Right kidney (tissue), 1 donor: ENCODE measurements at regions not wholly inside any gene's neighbourhood (a gene's known extent, or its start where the extent isn't known, plus 50 kb on each side); places are given as distances from the start of the nearest gene placed in this dataset.
"Not testable (repeated sequence)": the region's sequence is repeated elsewhere in the genome, so short reads cannot be mapped to it uniquely, and the experiment has no call there.

Experiments
- DNase-seq: peaks from one replicate; pipeline ENCODE4 v3.0.0-alpha.2; 2016

- no peak for DNase-seq
Measured at GRCh38 chr3:34066328-34066727, 267.9 kb downstream of the PDCD6IP start.

- DNase-seq = no peak
Measured at GRCh38 chr3:34066999-34067398, 268.6 kb downstream of the PDCD6IP start.

- no peak for DNase-seq
Measured at GRCh38 chr3:34067536-34068051, 269.2 kb downstream of the PDCD6IP start.

GRCh38 chr3:34068505-34068904 lies 270.1 kb downstream of the PDCD6IP start:
- DNase-seq = no peak

- no peak for DNase-seq
Measured at GRCh38 chr3:34070831-34071585, 272.6 kb downstream of the PDCD6IP start.

- no peak for DNase-seq
Measured at GRCh38 chr3:34072297-34072696, 273.9 kb downstream of the PDCD6IP start.

GRCh38 chr3:34073111-34073510 lies 274.7 kb downstream of the PDCD6IP start:
- DNase-seq = no peak

- DNase-seq = no peak
Measured at GRCh38 chr3:34073961-34074360, 275.5 kb downstream of the PDCD6IP start.

GRCh38 chr3:34075975-34076374 lies 277.5 kb downstream of the PDCD6IP start:
- no peak for DNase-seq

- peak; percentile 16 for DNase-seq
Measured at GRCh38 chr3:34077417-34078195, 279.2 kb downstream of the PDCD6IP start.

- no peak for DNase-seq
Measured at GRCh38 chr3:34078418-34078817, 280.0 kb downstream of the PDCD6IP start.

- not testable (repeated sequence) for DNase-seq
Measured at GRCh38 chr3:34079849-34080248, 281.4 kb downstream of the PDCD6IP start.

- not testable (repeated sequence) for DNase-seq
Measured at GRCh38 chr3:34090379-34090778, 291.9 kb downstream of the PDCD6IP start.

- no peak for DNase-seq
Measured at GRCh38 chr3:34090876-34091275, 292.4 kb downstream of the PDCD6IP start.

GRCh38 chr3:34094280-34094679 lies 295.9 kb downstream of the PDCD6IP start:
- not testable (repeated sequence) for DNase-seq

GRCh38 chr3:34102288-34102687 lies 303.9 kb downstream of the PDCD6IP start:
- no peak for DNase-seq

GRCh38 chr3:34106379-34106778 lies 307.9 kb downstream of the PDCD6IP start:
- no peak for DNase-seq

- peak; percentile 25 for DNase-seq
Measured at GRCh38 chr3:34106879-34107278, 308.4 kb downstream of the PDCD6IP start.

GRCh38 chr3:34107669-34108068 lies 309.2 kb downstream of the PDCD6IP start:
- DNase-seq = no peak

- no peak for DNase-seq
Measured at GRCh38 chr3:34109021-34109420, 310.6 kb downstream of the PDCD6IP start.

- DNase-seq = no peak
Measured at GRCh38 chr3:34109846-34110245, 311.4 kb downstream of the PDCD6IP start.

GRCh38 chr3:34111361-34111760 lies 312.9 kb downstream of the PDCD6IP start:
- DNase-seq = no peak

GRCh38 chr3:34112261-34112660 lies 313.8 kb downstream of the PDCD6IP start:
- DNase-seq = not testable (repeated sequence)

GRCh38 chr3:34131091-34131490 lies 332.7 kb downstream of the PDCD6IP start:
- no peak for DNase-seq
